ENCODE measurements at regions not wholly inside any gene's neighbourhood (a gene's known extent, or its start where the extent isn't known, plus 50 kb on each side); places are given as distances from the start of the nearest gene placed in this dataset.

DNA sequence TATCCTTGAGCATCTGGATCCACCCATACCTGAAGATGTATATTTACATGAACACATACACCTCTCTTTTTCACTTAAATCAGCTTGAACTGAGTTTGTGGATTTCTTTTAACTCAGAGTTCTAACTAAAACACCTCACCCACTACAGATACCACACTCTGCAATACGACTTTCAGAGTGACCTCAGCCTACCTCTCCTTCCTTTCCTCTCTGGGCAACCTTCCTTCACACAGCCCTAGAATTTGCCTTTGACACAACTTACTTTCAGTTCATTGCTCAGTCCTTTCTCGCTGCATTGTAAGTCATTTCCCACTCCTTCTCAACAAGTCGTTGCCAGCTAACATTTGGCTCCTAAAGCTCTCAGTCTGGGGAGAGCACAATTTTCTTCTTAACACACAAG is 151.9 kb upstream of the IRX3 start:
- no peak overlapping the region for H3K27ac ChIP-seq (ENCODE audit: low read length)
- no peak overlapping the region for H3K4me3 ChIP-seq (ENCODE audit: low read length)
- no peaks in the 10 kb centered on the region for H4K20me1 ChIP-seq (ENCODE audit: insufficient read depth)
- no peak overlapping the region for H2AFZ ChIP-seq (ENCODE audit: low read depth, low read length)
- H3K9me3 ChIP-seq (ENCODE audit: low read length) = no peaks in the 10 kb centered on the region
- H3K9me2 ChIP-seq (ENCODE audit: insufficient read depth, low read length) = no peaks in the 10 kb centered on the region
- H3K4me2 ChIP-seq (ENCODE audit: low read length) = no peak overlapping the region
- no peaks in the 10 kb centered on the region for H3K79me2 ChIP-seq (replicated peaks; ENCODE audit: insufficient read depth, low read length)
- TF ChIP-seq MXI1 (conservative IDR thresholded peaks at IDR 0.05; ENCODE audit: poor library complexity, severe bottlenecking) = no peak
- no peak for TF ChIP-seq EZH2 (IDR thresholded peaks at IDR 0.05; ENCODE audit: borderline replicate concordance, insufficient read depth, low read length, poor library complexity, severe bottlenecking)
- TF ChIP-seq POLR2AphosphoS5 (IDR thresholded peaks at IDR 0.05) = no peak
- no peak for TF ChIP-seq TAF1 (IDR thresholded peaks at IDR 0.05; ENCODE audit: low read depth)
- no peak for TF ChIP-seq REST (IDR thresholded peaks at IDR 0.05; ENCODE audit: borderline replicate concordance)
- H3F3A ChIP-seq (ENCODE audit: insufficient read depth, low read length, poor library complexity, severe bottlenecking) = no peaks in the 10 kb centered on the region
- peaks cover 9% of the 10 kb centered on the region for H3K27me3 ChIP-seq (ENCODE audit: insufficient read depth, low read depth, low read length)
- H3K9ac ChIP-seq (ENCODE audit: low read length) = no peak overlapping the region
- H3K36me3 ChIP-seq (ENCODE audit: insufficient read depth, low read length) = no peaks in the 10 kb centered on the region

GRCh38 chr16:54437921-54438320 is 151.3 kb upstream of the IRX3 start:
- Histone ChIP-seq H3K4me2 (ENCODE audit: low read length) (no peak overlapping the region), H3K79me2 (replicated peaks; ENCODE audit: insufficient read depth, low read length) (no peaks in the 10 kb centered on the region), H3F3A (ENCODE audit: insufficient read depth, low read length, poor library complexity, severe bottlenecking) (no peaks in the 10 kb centered on the region), H3K36me3 (ENCODE audit: insufficient read depth, low read length) (no peaks in the 10 kb centered on the region), H3K27ac (ENCODE audit: low read length) (no peak overlapping the region), H3K27me3 (ENCODE audit: insufficient read depth, low read depth, low read length) (peaks cover 9% of the 10 kb centered on the region), H2AFZ (ENCODE audit: low read depth, low read length) (no peak overlapping the region), H3K9me2 (ENCODE audit: insufficient read depth, low read length) (no peaks in the 10 kb centered on the region), H3K9me3 (ENCODE audit: low read length) (no peaks in the 10 kb centered on the region), H3K4me3 (ENCODE audit: low read length) (no peak overlapping the region), H3K9ac (ENCODE audit: low read length) (no peak overlapping the region), H4K20me1 (ENCODE audit: insufficient read depth) (no peaks in the 10 kb centered on the region)
- no peak for TF ChIP-seq REST (IDR thresholded peaks at IDR 0.05; ENCODE audit: borderline replicate concordance)
- no peak for TF ChIP-seq CTCF (IDR thresholded peaks at IDR 0.05; ENCODE audit: poor library complexity, severe bottlenecking)
- no peak for TF ChIP-seq EZH2 (IDR thresholded peaks at IDR 0.05; ENCODE audit: borderline replicate concordance, insufficient read depth, low read length, poor library complexity, severe bottlenecking)
- no peak for TF ChIP-seq RAD21 (conservative IDR thresholded peaks at IDR 0.05)
- no peak for TF ChIP-seq SMC3 (conservative IDR thresholded peaks at IDR 0.05; ENCODE audit: poor library complexity)
- no peak for TF ChIP-seq TAF1 (IDR thresholded peaks at IDR 0.05; ENCODE audit: low read depth)
- TF ChIP-seq MXI1 (conservative IDR thresholded peaks at IDR 0.05; ENCODE audit: poor library complexity, severe bottlenecking) = no peak
- no peak for TF ChIP-seq POLR2AphosphoS5 (IDR thresholded peaks at IDR 0.05)
- no peak for TF ChIP-seq EP300 (conservative IDR thresholded peaks at IDR 0.05; ENCODE audit: poor library complexity, severe bottlenecking)
